GM12878 (cell line): ENCODE measurements at regions not wholly inside any gene's neighbourhood (a gene's known extent, or its start where the extent isn't known, plus 50 kb on each side); places are given as distances from the start of the nearest gene placed in this dataset.

Source experiments
- BCL11A ChIP-seq: IDR thresholded peaks from 2 replicates; pipeline ENCODE4 v1.6.1; 2011; ENCODE audit warnings: low read depth, low read length
- CHD1 ChIP-seq: IDR thresholded peaks from 2 replicates; pipeline ENCODE4 v1.6.1; 2012; ENCODE audit warnings: low read depth, low read length, improper control_type of control experiment
- CTCF ChIP-seq, 3 experiments: IDR thresholded peaks in 2 of 3; conservative IDR thresholded peaks in 1 of 3; 2 replicates each; pipeline ENCODE4 v1.5.1; 2011; ENCODE audit warnings: low read depth in 3 of 3, low read length in 3 of 3, mild to moderate bottlenecking in 3 of 3, control low read depth in 2 of 3, moderate library complexity in 2 of 3, inconsistent platforms in 1 of 3, mixed read lengths in 1 of 3; ENCODE audit not compliant: control insufficient read depth in 2 of 3, insufficient read depth in 1 of 3; ENCODE audit errors: extremely low read depth in 1 of 3
- EP300 ChIP-seq, 2 experiments: fragments of 150-350 bp in 1 of 2; IDR thresholded peaks; 2 replicates each; pipeline ENCODE4 v1.6.1; 2011 to 2012; ENCODE audit warnings: low read depth in 2 of 2, low read length in 2 of 2, borderline replicate concordance in 1 of 2, improper control_type of control experiment in 1 of 2, inconsistent platforms in 1 of 2; ENCODE audit not compliant: control insufficient read depth in 1 of 2
- JUNB ChIP-seq: IDR thresholded peaks from 2 replicates; pipeline ENCODE4 v1.6.1; 2016; ENCODE audit warnings: antibody characterized with exemption, mild to moderate bottlenecking
- PBX3 ChIP-seq: IDR thresholded peaks from 2 replicates; pipeline ENCODE4 v1.6.1; 2011; ENCODE audit warnings: mild to moderate bottlenecking, low read depth, low read length, moderate library complexity; ENCODE audit not compliant: insufficient replicate concordance
- POLR2A ChIP-seq: IDR thresholded peaks from 2 replicates; pipeline ENCODE4 v1.6.1; 2011; ENCODE audit warnings: low read depth, mild to moderate bottlenecking, low read length
- RUNX3 ChIP-seq: IDR thresholded peaks from 2 replicates; pipeline ENCODE4 v1.6.1; 2012; ENCODE audit warnings: low read length, inconsistent platforms
- SKIL ChIP-seq: fragments of 450-650 bp; IDR thresholded peaks from 2 replicates; pipeline ENCODE4 v1.6.1; 2017; ENCODE audit warnings: mild to moderate bottlenecking, low read depth, inconsistent platforms; ENCODE audit not compliant: poor library complexity, severe bottlenecking
- TAF1 ChIP-seq: IDR thresholded peaks from 2 replicates; pipeline ENCODE4 v1.6.1; 2011; ENCODE audit warnings: mild to moderate bottlenecking, low read depth, low read length, borderline replicate concordance
- YY1 ChIP-seq: IDR thresholded peaks from 2 replicates; pipeline ENCODE4 v1.6.1; 2011; ENCODE audit warnings: low read depth, mild to moderate bottlenecking, low read length

- TF ChIP-seq CHD1: no peak
- no peak for TF ChIP-seq SKIL
- TF ChIP-seq CTCF (IDR thresholded peaks at IDR 0.05 in 2 of 3, conservative IDR thresholded peaks at IDR 0.05 in 1 of 3; ENCODE audit: control insufficient read depth in 2 of 3, extremely low read depth in 1 of 3, insufficient read depth in 1 of 3, low read depth in 3 of 3, low read length in 3 of 3): no peak
- TF ChIP-seq RUNX3: no peak
- TF ChIP-seq EP300 (IDR thresholded peaks at IDR 0.05; ENCODE audit: borderline replicate concordance in 1 of 2, control insufficient read depth in 1 of 2, low read depth in 2 of 2, low read length in 2 of 2): no peak
- TF ChIP-seq YY1: no peak
- TF ChIP-seq PBX3: no peak
- TF ChIP-seq POLR2A: no peak
- TF ChIP-seq BCL11A: no peak
- no peak for TF ChIP-seq JUNB
- TF ChIP-seq TAF1: no peak
Measured at GRCh38 chr13:73988461-73988860, 145.7 kb downstream of the KLF12 start.
